MM.1S (cell line): ENCODE measurements at regions not wholly inside any gene's neighbourhood (a gene's known extent, or its start where the extent isn't known, plus 50 kb on each side); places are given as distances from the start of the nearest gene placed in this dataset.

Experiments used
- DNase-seq: peaks from one replicate; pipeline ENCODE4 v3.0.0-alpha.2; 2015
- H2AFZ ChIP-seq: fragments of 300-600 bp; sonication (generic); 2 replicates; pipeline ENCODE4 v1.6.0; 2016; ENCODE audit warnings: antibody characterized with exemption, low read length
- H3F3A ChIP-seq: fragments of 300-600 bp; sonication (generic); 2 replicates; pipeline ENCODE4 v1.6.1; 2016; ENCODE audit warnings: mild to moderate bottlenecking, antibody characterized with exemption, low read length, moderate library complexity, mixed read lengths; ENCODE audit not compliant: insufficient read depth
- H3K27ac ChIP-seq: fragments of 300-600 bp; sonication (generic); 2 replicates; pipeline ENCODE4 v1.5.1; 2016; ENCODE audit warnings: mild to moderate bottlenecking, low read length
- H3K27me3 ChIP-seq: fragments of 300-600 bp; sonication (generic); replicated peaks from 2 replicates; pipeline ENCODE4 v1.6.0; 2016; ENCODE audit warnings: low read length; ENCODE audit not compliant: insufficient read depth
- H3K36me3 ChIP-seq: fragments of 300-600 bp; sonication (generic); replicated peaks from 2 replicates; pipeline ENCODE4 v1.6.1; 2016; ENCODE audit warnings: mild to moderate bottlenecking, low read length, mixed read lengths; ENCODE audit not compliant: insufficient read depth
- H3K4me1 ChIP-seq: fragments of 300-600 bp; sonication (generic); 2 replicates; pipeline ENCODE4 v1.6.1; 2016; ENCODE audit warnings: low read length, mixed read lengths
- H3K4me2 ChIP-seq: fragments of 300-600 bp; sonication (generic); 2 replicates; pipeline ENCODE4 v1.6.0; 2016; ENCODE audit warnings: low read depth, low read length
- H3K4me3 ChIP-seq: fragments of 300-600 bp; sonication (generic); 2 replicates; pipeline ENCODE4 v1.5.1; 2016; ENCODE audit warnings: low read length, mixed read lengths
- H3K79me2 ChIP-seq: fragments of 300-600 bp; sonication (generic); 2 replicates; pipeline ENCODE4 v1.6.1; 2016; ENCODE audit warnings: mixed run types, low read length, mixed read lengths
- H3K9ac ChIP-seq: fragments of 300-600 bp; sonication (generic); 2 replicates; pipeline ENCODE4 v1.6.1; 2016; ENCODE audit warnings: low read length, mixed read lengths
- H3K9me2 ChIP-seq: fragments of 300-600 bp; sonication (generic); replicated peaks from 2 replicates; pipeline ENCODE4 v1.6.1; 2016; ENCODE audit warnings: mild to moderate bottlenecking, low read length, mixed read lengths; ENCODE audit not compliant: insufficient read depth
- H3K9me3 ChIP-seq: fragments of 300-600 bp; sonication (generic); replicated peaks from 2 replicates; pipeline ENCODE4 v1.6.1; 2016; ENCODE audit warnings: mild to moderate bottlenecking, low read length, mixed read lengths; ENCODE audit not compliant: insufficient read depth
- H4K20me1 ChIP-seq: fragments of 300-600 bp; sonication (generic); 2 replicates; pipeline ENCODE4 v1.6.1; 2016; ENCODE audit warnings: mild to moderate bottlenecking, low read length, moderate library complexity, mixed read lengths; ENCODE audit not compliant: insufficient read depth
- CTCF ChIP-seq: fragments of 300-600 bp; sonication (generic); IDR thresholded peaks from 2 replicates; pipeline ENCODE4 v1.5.1; 2016; ENCODE audit warnings: antibody characterized with exemption, low read length, mixed read lengths
- EZH2 ChIP-seq: fragments of 300-600 bp; sonication (generic); optimal IDR thresholded peaks from 2 replicates; pipeline ENCODE3; 2017; ENCODE audit warnings: low read depth, mild to moderate bottlenecking, antibody characterized with exemption, low read length, mixed read lengths
- EZH2phosphoT487 ChIP-seq: fragments of 300-600 bp; sonication (generic); IDR thresholded peaks from 2 replicates; pipeline ENCODE4 v1.6.1; 2018; ENCODE audit warnings: antibody characterized with exemption, low read length

GRCh38 chr14:44070046-44070445, 437.0 kb downstream of the FSCB start:
- H3K4me3 ChIP-seq: no peak overlapping the region
- no peaks in the 10 kb centered on the region for H3K9me3 ChIP-seq
- no peaks in the 10 kb centered on the region for H3K4me1 ChIP-seq
- H3K36me3 ChIP-seq: no peaks in the 10 kb centered on the region
- no peak overlapping the region for H2AFZ ChIP-seq
- no peaks in the 10 kb centered on the region for H3K27me3 ChIP-seq
- no peaks in the 10 kb centered on the region for H3K9me2 ChIP-seq
- no peak overlapping the region for H3K27ac ChIP-seq
- H4K20me1 ChIP-seq: no peaks in the 10 kb centered on the region
- H3K4me2 ChIP-seq: no peak overlapping the region
- H3F3A ChIP-seq: no peaks in the 10 kb centered on the region
- H3K79me2 ChIP-seq: no peaks in the 10 kb centered on the region
- no peak overlapping the region for H3K9ac ChIP-seq
- no peak for TF ChIP-seq EZH2phosphoT487
- no peak for TF ChIP-seq CTCF
- no peak for TF ChIP-seq EZH2
- no peak for DNase-seq

GRCh38 chr14:44053422-44053821, 453.7 kb downstream of the FSCB start:
- Histone ChIP-seq H2AFZ (no peak overlapping the region), H3K4me3 (no peak overlapping the region), H3F3A (no peaks in the 10 kb centered on the region), H4K20me1 (no peaks in the 10 kb centered on the region), H3K79me2 (no peaks in the 10 kb centered on the region), H3K4me1 (no peaks in the 10 kb centered on the region), H3K27me3 (no peaks in the 10 kb centered on the region), H3K9me3 (no peaks in the 10 kb centered on the region), H3K9me2 (no peaks in the 10 kb centered on the region), H3K9ac (no peak overlapping the region), H3K36me3 (no peaks in the 10 kb centered on the region), H3K27ac (no peak overlapping the region), H3K4me2 (no peak overlapping the region)
- TF ChIP-seq EZH2phosphoT487: no peak
- TF ChIP-seq EZH2: no peak
- TF ChIP-seq CTCF: no peak
- no peak for DNase-seq

GRCh38 chr14:44041700-44042099, 465.4 kb downstream of the FSCB start:
- H3K79me2 ChIP-seq: no peaks in the 10 kb centered on the region
- TF ChIP-seq CTCF: no peak
- no peak for TF ChIP-seq EZH2phosphoT487
- TF ChIP-seq EZH2: no peak
- no peaks in the 10 kb centered on the region for H3K9me3 ChIP-seq

More at GRCh38 chr14:44041700-44042099, 465.4 kb downstream of the FSCB start:
- Histone ChIP-seq H3F3A (no peaks in the 10 kb centered on the region), H4K20me1 (no peaks in the 10 kb centered on the region), H3K4me3 (no peak overlapping the region), H3K36me3 (no peaks in the 10 kb centered on the region), H3K27ac (no peak overlapping the region), H3K9me2 (no peaks in the 10 kb centered on the region), H3K27me3 (no peaks in the 10 kb centered on the region), H3K9ac (no peak overlapping the region), H3K4me2 (no peak overlapping the region), H3K4me1 (no peaks in the 10 kb centered on the region), H2AFZ (no peak overlapping the region)
- DNase-seq: no peak
